GM23338 (cell line): ENCODE measurements at regions not wholly inside any gene's neighbourhood (a gene's known extent, or its start where the extent isn't known, plus 50 kb on each side); places are given as distances from the start of the nearest gene placed in this dataset.

ENCODE experiments used
- CREB1 ChIP-seq: fragments of 250-450 bp; sonication (Bioruptor Pico); IDR thresholded peaks from 2 replicates; pipeline ENCODE4 v1.5.0; 2020; ENCODE audit warnings: low read depth, mild to moderate bottlenecking, moderate library complexity
- EZH2 ChIP-seq: fragments of 200-600 bp; sonication (generic); IDR thresholded peaks from one replicate; pipeline ENCODE4 v1.8.0; 2017; ENCODE audit warnings: antibody characterized with exemption, mild to moderate bottlenecking, low read depth; ENCODE audit not compliant: unreplicated experiment
- EZH2phosphoT487 ChIP-seq: fragments of 200-600 bp; sonication (generic); IDR thresholded peaks from one replicate; pipeline ENCODE4 v1.8.1; 2018; ENCODE audit warnings: antibody characterized with exemption; ENCODE audit not compliant: unreplicated experiment
- JUNB ChIP-seq: IDR thresholded peaks from one replicate; pipeline ENCODE4 v1.6.1; 2016; ENCODE audit warnings: antibody characterized with exemption; ENCODE audit not compliant: unreplicated experiment
- NANOG ChIP-seq: IDR thresholded peaks from 2 replicates; pipeline ENCODE4 v1.6.1; 2016; ENCODE audit warnings: antibody characterized with exemption, borderline replicate concordance
- POLR2AphosphoS5 ChIP-seq: IDR thresholded peaks from 2 replicates; pipeline ENCODE4 v1.6.1; 2016; ENCODE audit warnings: antibody characterized with exemption, low read depth
- REST ChIP-seq: IDR thresholded peaks from one replicate; pipeline ENCODE4 v1.6.1; 2018; ENCODE audit warnings: antibody characterized with exemption; ENCODE audit not compliant: unreplicated experiment
- ZNF331 ChIP-seq: fragments of 250-450 bp; sonication (Bioruptor Pico); IDR thresholded peaks from 2 replicates; pipeline ENCODE4 v1.5.0; 2020; ENCODE audit warnings: low read depth, mild to moderate bottlenecking, moderate library complexity
- TF ChIP-seq, protein P1 (sequence below), 2 experiments: fragments of 200-600 bp in 1 of 2; sonication (generic) in 1 of 2; conservative IDR thresholded peaks; 2 replicates each; pipeline versions ENCODE4 v1.5.1 to v1.6.1; 2016 to 2017; ENCODE audit warnings: antibody characterized with exemption in 2 of 2, low read depth in 2 of 2, mild to moderate bottlenecking in 2 of 2, moderate library complexity in 1 of 2

DNA sequence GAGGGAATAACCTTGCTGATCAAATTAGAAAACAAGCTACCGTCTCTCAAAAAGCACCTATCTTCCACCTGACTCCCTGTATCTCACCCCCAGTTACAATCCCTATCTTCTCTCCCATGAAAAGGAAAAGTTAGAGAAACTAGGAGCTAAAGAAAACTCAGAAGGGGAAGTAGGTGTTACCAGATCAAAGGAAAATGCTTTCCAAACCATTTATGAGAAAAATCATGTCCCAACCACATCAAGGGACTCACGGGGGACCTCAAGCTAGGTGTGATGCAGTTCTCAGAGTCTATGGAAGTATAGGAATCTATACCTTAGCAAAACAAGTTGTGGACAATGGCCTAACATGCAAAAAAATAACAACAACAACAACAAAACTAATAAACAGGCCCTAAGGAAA is 135.5 kb upstream of the RMP24 start:
- TF ChIP-seq, protein P1, sequence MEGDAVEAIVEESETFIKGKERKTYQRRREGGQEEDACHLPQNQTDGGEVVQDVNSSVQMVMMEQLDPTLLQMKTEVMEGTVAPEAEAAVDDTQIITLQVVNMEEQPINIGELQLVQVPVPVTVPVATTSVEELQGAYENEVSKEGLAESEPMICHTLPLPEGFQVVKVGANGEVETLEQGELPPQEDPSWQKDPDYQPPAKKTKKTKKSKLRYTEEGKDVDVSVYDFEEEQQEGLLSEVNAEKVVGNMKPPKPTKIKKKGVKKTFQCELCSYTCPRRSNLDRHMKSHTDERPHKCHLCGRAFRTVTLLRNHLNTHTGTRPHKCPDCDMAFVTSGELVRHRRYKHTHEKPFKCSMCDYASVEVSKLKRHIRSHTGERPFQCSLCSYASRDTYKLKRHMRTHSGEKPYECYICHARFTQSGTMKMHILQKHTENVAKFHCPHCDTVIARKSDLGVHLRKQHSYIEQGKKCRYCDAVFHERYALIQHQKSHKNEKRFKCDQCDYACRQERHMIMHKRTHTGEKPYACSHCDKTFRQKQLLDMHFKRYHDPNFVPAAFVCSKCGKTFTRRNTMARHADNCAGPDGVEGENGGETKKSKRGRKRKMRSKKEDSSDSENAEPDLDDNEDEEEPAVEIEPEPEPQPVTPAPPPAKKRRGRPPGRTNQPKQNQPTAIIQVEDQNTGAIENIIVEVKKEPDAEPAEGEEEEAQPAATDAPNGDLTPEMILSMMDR (conservative IDR thresholded peaks at IDR 0.05; ENCODE audit: low read depth in 2 of 2): no peak
- TF ChIP-seq JUNB: no peak
- TF ChIP-seq POLR2AphosphoS5: no peak
- no peak for TF ChIP-seq REST
- TF ChIP-seq EZH2: no peak
- TF ChIP-seq CREB1 (CRISPR knock-in tag): no peak
- TF ChIP-seq EZH2phosphoT487: no peak
- TF ChIP-seq NANOG: no peak
- no peak for TF ChIP-seq ZNF331
